RKO (cell line): ENCODE measurements at regions not wholly inside any gene's neighbourhood (a gene's known extent, or its start where the extent isn't known, plus 50 kb on each side); places are given as distances from the start of the nearest gene placed in this dataset.
A peak's percentile ranks its signal among the peaks of the same experiment; 100 is the strongest.

Source experiments
- DNase-seq: peaks from one replicate; pipeline ENCODE4 v3.0.0-alpha.2; 2016; ENCODE audit warnings: low spot score

- DNase-seq = no peak
These were observed 324.0 kb downstream of the STIM2 start for GRCh38 chr4:27184508-27185155.

GRCh38 chr4:27186710-27187109 lies 326.1 kb downstream of the STIM2 start:
- DNase-seq = no peak

GRCh38 chr4:27187786-27188185 lies 327.1 kb downstream of the STIM2 start:
- no peak for DNase-seq

- DNase-seq = no peak
These were observed 329.0 kb downstream of the STIM2 start for GRCh38 chr4:27189683-27190082.

- DNase-seq = no peak
These were observed 331.0 kb downstream of the STIM2 start for GRCh38 chr4:27191592-27191991.

GRCh38 chr4:27194599-27195176 lies 334.0 kb downstream of the STIM2 start:
- no peak for DNase-seq

GRCh38 chr4:27198246-27198645 lies 337.6 kb downstream of the STIM2 start:
- DNase-seq = no peak

GRCh38 chr4:27198971-27199370 lies 338.3 kb downstream of the STIM2 start:
- no peak for DNase-seq

- DNase-seq = no peak
These were observed 345.4 kb downstream of the STIM2 start for GRCh38 chr4:27206009-27206408.

- no peak for DNase-seq
These were observed 350.3 kb downstream of the STIM2 start for GRCh38 chr4:27210956-27211355.

GRCh38 chr4:27214010-27214409 lies 353.4 kb downstream of the STIM2 start:
- no peak for DNase-seq

- DNase-seq = no peak
These were observed 354.7 kb downstream of the STIM2 start for GRCh38 chr4:27215220-27215826.

- DNase-seq = peak; percentile 14
These were observed 356.7 kb downstream of the STIM2 start for GRCh38 chr4:27217261-27217769.

- DNase-seq = peak; percentile 5
These were observed 357.4 kb downstream of the STIM2 start for GRCh38 chr4:27218013-27218412.

- DNase-seq = no peak
These were observed 362.7 kb downstream of the STIM2 start for GRCh38 chr4:27223326-27223725.

- DNase-seq = no peak
These were observed 372.9 kb downstream of the STIM2 start for GRCh38 chr4:27233531-27233930.

- no peak for DNase-seq
These were observed 373.8 kb downstream of the STIM2 start for GRCh38 chr4:27234306-27234899.

GRCh38 chr4:27239641-27240040 lies 379.0 kb downstream of the STIM2 start:
- no peak for DNase-seq

- DNase-seq = no peak
These were observed 381.6 kb downstream of the STIM2 start for GRCh38 chr4:27242217-27242616.

GRCh38 chr4:27245216-27245615 lies 384.6 kb downstream of the STIM2 start:
- DNase-seq = no peak

- no peak for DNase-seq
These were observed 388.2 kb downstream of the STIM2 start for GRCh38 chr4:27248829-27249228.

GRCh38 chr4:27251771-27252170 lies 391.1 kb downstream of the STIM2 start:
- DNase-seq = no peak

- DNase-seq = no peak
These were observed 406.8 kb downstream of the STIM2 start for GRCh38 chr4:27267339-27267969.
